ENCODE measurements at regions not wholly inside any gene's neighbourhood (a gene's known extent, or its start where the extent isn't known, plus 50 kb on each side); places are given as distances from the start of the nearest gene placed in this dataset.

DNA sequence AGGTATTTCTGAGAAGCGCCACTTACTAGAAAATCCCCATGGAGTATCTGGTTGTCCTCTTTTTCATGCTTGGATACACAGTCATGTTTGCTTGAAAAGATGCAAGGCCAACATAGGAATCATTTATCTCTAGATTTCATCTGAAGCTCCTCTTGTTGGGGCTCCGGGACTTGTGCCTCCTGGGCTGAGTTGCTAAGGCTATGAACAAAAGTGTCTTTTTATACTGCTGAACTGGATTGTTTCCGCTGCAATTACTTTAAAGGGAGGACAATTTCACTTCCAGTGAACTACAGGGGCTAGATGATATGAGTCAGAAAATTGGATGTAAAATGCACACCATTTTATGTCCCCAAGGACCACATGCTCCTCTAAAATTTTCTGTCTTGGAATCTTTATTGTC, 114.1 kb downstream of the TNFSF13B start:
- TF ChIP-seq, protein P1, sequence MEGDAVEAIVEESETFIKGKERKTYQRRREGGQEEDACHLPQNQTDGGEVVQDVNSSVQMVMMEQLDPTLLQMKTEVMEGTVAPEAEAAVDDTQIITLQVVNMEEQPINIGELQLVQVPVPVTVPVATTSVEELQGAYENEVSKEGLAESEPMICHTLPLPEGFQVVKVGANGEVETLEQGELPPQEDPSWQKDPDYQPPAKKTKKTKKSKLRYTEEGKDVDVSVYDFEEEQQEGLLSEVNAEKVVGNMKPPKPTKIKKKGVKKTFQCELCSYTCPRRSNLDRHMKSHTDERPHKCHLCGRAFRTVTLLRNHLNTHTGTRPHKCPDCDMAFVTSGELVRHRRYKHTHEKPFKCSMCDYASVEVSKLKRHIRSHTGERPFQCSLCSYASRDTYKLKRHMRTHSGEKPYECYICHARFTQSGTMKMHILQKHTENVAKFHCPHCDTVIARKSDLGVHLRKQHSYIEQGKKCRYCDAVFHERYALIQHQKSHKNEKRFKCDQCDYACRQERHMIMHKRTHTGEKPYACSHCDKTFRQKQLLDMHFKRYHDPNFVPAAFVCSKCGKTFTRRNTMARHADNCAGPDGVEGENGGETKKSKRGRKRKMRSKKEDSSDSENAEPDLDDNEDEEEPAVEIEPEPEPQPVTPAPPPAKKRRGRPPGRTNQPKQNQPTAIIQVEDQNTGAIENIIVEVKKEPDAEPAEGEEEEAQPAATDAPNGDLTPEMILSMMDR (IDR thresholded peaks at IDR 0.05), result no peak
- TF ChIP-seq POLR2A (IDR thresholded peaks at IDR 0.05), result no peak

Data from testis (tissue), 2 donors.